ENCODE measurements at regions not wholly inside any gene's neighbourhood (a gene's known extent, or its start where the extent isn't known, plus 50 kb on each side); places are given as distances from the start of the nearest gene placed in this dataset.

- no peak for TF ChIP-seq RAD21 (IDR thresholded peaks at IDR 0.05)
- no peak for TF ChIP-seq TAF1 (conservative IDR thresholded peaks at IDR 0.05)
- no peak for TF ChIP-seq CTCF (IDR thresholded peaks at IDR 0.05; ENCODE audit: low read depth, low read length, missing input control)
- no peak for TF ChIP-seq ZBTB33 (IDR thresholded peaks at IDR 0.05)
- TF ChIP-seq FOXA1 (IDR thresholded peaks at IDR 0.05), result no peak
- no peak for TF ChIP-seq JUND (IDR thresholded peaks at IDR 0.05)
- TF ChIP-seq, protein P1, sequence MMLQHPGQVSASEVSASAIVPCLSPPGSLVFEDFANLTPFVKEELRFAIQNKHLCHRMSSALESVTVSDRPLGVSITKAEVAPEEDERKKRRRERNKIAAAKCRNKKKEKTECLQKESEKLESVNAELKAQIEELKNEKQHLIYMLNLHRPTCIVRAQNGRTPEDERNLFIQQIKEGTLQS (IDR thresholded peaks at IDR 0.05), result no peak
These were observed 74.8 kb upstream of the ECE1 start for GRCh38 chr1:21365036-21365435.

Data from liver (tissue), 3 donors.